Kidney capillary endothelial cell (primary cell): ENCODE measurements at regions not wholly inside any gene's neighbourhood (a gene's known extent, or its start where the extent isn't known, plus 50 kb on each side); places are given as distances from the start of the nearest gene placed in this dataset.

Experiments
- DNase-seq: peaks from one replicate; pipeline ENCODE4 v3.0.0-alpha.2; 2018; ENCODE audit warnings: low spot score

DNA sequence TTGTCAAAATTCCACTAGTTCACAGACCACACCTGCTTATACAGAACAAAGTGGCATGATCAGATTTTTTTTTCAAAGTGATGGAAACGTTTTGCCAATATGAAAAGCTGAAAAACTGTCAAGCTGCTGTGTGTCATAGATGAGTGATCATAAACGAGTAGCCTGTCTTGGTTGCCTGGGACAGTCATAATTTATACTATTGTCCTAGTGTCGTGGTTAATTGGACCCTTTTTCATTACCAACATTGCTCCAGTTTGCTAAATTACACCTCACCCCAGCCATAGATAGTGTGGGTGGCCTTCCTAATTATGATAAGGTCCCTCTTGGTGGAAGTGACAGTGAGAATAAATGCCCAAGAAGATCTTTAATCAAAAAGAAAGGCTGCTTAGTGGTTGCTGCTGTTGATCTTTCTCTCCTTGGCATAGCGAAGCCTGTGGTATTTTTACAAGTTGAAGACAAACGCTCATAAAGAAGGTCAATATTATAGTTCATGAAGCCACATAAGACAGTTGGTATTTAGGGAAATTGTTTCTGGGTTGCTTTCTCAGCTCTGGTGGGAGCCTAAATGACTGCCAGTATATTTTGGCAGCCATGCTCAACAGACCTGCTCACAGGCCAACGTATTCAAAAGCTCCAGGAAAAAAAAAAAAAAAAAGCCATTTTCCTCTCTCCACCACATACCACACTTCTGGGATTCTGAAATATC, 478.1 kb downstream of the PLA2G4A start:
- no peak for DNase-seq

DNA sequence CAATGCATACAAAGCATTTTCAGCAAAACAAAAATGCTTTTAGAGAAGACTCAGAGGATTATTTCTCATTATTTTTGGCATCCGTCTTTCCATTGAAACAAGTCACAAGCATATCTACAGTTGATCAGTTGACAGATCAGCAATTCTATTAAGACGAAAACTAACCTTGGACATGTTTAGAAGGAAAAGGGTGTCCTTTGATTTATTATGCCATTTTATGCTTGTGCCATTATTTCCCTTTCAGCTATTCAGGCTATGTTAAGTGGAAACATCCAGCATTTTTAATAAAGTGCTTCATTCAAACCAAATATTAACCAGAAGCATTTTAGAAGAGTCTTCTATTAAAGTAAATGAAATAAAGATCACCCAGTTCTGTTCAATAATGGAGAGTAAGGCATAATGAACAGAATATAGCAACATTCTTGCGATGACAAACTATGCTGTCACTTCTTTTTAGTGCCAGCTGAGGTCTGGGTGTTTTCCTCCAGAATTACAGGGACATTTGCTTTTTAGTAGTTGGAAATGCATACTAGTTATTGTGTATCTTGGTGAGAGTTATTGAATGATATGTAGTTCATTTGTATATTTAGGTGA, 481.4 kb downstream of the PLA2G4A start:
- DNase-seq = no peak

DNA sequence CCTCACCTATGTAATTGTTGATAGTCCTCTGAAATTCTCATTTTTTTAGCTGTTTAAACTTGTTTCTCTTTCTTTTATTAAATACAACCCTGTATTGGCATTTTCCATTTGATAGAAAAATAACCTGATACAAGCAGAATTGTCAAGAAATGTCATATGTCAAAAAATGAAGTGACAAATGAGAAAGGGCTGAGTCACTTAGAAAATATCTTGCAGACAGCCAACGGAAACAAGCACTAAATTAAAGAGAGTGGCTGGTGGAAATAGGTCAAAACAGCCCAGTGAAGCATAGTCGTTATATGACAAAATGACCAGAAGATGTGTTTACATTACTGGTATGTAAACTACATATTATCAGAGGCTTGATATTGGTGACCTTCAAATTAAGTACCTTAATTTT, 484.4 kb downstream of the PLA2G4A start:
- no peak for DNase-seq

DNA sequence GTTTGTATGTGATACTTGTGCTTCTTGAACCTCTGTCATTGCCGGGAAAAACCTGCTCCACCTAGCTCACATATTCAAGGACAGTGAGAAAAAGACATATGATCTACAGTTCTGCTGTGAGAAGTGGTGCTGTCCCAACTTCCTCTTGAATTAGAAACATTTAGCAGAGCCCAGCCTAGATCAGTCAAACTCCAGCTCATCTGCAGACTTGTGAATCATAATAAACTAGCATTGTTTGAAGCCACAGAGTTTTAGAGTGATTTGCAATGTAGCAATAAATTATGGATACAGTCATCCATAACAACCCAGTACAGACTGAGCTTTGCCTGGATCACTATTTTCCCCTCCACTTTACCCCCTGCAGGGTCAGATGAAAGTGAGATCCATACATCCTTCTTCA, 497.8 kb downstream of the PLA2G4A start:
- no peak for DNase-seq

DNA sequence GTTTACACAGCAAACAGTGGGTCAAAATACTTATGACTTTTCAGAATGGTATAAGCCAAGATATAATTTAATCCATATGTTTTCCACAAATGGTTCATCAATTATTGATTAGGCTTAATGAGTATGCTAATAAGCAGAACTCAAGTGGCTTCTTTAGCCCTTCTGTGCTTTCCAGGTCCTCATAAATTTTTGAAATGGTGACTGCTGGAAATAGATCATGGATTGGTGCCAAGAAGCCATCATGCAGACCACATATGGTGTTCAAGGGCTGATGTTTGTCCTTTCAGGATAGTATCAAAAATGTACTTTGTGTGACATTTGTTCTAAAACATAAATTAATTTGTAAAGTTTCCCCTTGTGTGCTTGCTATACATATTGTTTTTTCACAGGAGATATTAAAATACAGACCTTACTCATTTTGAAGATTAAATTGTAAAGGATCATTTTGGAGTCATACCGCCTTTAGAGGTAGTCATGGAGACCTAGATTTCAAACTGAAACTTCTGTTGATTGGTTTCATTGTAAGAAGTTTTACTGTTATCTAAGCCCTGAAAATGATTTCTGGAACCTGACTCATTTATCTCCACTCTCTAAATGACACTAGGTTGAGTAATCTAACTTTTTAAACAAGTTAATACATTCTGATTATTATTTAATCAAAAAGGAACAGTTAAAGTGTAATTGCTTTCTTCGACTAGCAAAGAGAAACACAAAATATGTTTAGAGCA, 507.9 kb downstream of the PLA2G4A start:
- DNase-seq = no peak

DNA sequence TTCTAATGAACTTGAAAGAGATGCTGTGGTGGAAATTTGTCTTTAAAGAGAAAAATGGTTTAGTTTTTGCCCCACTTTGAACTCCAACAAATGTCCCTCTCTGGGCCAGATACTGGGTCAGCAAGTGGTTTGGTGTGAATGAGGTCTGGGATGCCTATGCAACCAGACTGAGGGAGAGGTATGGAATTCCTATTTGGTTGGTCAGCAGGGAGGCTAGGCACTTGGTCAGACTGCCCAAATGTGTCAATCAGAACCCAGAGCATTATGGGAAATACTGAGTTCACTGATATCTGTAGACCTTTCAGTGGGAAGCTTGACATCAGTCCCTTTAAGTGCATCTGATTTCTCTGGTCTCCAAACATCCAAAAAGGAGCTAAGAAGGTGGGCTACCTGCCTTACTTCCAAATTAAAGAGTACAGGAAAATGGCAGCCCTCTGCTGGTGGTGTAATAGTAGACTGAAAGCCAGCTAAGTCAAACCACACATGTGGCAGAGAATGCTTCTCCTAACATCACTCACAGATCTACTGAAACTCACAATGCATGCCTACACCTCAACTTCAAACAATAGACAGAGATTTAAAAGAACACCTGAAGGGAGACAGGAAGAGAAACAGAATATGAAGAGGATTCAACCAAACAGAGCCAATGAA, 510.1 kb downstream of the PLA2G4A start:
- DNase-seq = no peak

DNA sequence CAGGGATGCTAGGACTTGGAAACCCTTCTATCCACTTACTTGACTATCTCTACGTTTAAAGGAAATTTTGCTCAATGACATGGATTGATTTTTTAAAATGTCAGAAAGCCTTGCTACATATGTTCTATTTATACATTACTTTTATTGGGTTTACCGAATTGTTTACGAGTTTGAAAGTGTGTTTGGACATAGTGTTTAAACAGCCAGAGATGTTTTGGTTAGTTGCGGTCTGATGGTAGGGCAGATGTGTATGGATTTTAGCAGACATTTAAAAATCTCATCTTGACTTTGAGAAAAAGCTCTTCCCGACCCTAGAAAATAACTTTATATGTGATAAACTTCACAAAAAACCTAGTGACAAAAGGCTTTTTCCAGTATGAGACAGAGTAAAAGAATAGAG, 513.7 kb downstream of the PLA2G4A start:
- DNase-seq = no peak

DNA sequence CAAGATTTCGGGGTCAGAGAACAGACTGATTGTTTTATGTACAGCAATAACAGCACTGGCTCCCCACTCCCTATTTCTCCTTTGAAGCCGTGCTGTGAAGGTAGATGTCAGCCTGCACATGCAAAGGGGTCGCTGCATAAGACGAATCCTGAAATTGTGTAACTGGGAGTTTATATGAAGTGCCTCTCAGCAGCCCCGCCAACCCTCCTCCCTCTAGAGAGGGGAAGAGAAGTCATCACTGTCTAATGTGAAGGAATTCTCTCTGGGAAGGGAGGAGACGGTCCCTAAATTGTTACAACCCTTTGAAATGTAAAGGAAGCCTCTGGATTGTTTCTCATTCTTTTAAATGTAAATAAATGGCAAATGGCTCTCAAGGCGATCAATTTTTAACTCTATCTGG, 545.3 kb downstream of the PLA2G4A start:
- no peak for DNase-seq

DNA sequence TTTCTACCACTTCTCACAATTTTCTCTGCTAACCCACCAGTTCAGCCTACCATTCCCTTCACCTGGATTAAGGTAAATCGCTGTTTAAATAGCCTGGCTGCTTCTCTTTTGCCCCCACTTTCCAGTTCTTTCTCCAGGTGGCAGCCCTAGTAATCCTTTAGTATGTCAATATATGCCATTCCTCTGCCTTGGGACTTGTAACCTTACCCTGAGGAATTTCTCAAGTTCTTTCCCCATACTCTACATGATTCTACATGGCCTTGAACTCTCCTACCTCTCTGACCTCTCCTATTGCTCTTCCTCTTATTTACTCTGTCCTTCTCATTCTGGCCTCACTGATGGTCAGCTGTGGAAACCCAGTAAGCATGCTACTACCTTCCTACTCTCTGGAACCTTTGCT, 546.0 kb downstream of the PLA2G4A start:
- no peak for DNase-seq

DNA sequence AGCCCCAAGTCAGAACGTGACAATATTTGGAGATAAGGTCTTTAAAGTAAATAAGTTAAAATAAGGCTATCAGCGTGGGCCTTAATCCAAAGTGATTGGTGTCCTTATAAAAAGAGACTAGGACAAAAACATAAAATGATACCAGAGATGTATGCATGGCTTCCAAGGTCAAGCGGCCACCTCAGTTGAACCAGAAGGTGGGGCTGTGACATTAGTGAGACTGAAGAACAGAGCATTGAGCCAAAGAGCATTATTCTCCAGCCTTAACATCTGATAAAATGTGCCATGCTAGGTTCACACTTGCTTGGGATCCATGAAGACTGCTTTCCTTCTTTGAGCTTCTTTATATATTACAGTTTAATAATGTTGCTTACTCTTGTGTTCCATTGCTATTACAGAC, 554.6 kb downstream of the PLA2G4A start:
- DNase-seq = no peak

DNA sequence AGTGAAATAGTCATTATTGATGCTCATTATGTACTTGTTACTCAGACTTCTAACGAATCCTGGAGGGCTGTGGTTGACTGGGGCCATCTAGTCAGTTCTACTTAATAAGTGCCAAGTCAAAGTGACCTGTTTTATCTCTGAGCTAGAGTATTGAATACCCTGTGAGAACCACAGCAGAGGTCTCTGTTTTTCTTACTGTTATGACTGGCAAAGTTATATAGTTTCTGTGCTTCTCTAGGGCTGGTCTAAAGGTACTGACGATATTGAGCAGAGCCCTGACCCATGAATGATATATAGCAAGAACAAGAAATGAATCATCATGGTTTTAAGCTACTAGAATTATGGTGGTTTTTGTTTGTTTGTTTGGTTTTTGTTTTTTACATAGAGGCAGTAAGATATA, 555.8 kb downstream of the PLA2G4A start:
- DNase-seq = no peak

DNA sequence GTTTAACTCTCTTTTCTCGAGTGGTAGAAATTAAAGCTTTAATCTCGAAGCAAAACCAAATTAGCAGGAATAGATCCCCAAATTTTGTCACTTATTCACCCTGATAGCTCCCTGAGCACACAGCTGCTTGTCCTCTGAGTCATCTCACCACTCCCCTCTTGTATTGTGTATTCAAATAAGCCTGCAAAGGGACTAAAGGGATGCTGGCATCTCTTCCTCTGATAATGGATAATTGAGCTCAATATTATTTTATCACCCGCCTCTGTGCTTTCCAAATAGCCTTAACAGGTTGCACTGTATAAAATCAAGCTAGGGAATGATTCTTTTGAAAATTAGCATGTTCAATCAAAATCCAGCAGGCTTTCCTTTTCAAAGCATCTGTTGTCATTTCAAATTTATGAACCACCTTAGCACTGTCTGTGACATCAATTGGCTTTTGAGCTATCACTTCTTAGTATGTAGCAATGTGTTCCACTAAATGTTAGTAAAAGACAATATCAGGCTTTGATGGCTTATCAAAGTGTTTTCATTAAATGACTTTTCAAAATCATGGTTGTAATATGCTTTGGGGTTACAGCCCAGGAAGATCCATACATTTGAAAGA, 561.6 kb downstream of the PLA2G4A start:
- no peak for DNase-seq

DNA sequence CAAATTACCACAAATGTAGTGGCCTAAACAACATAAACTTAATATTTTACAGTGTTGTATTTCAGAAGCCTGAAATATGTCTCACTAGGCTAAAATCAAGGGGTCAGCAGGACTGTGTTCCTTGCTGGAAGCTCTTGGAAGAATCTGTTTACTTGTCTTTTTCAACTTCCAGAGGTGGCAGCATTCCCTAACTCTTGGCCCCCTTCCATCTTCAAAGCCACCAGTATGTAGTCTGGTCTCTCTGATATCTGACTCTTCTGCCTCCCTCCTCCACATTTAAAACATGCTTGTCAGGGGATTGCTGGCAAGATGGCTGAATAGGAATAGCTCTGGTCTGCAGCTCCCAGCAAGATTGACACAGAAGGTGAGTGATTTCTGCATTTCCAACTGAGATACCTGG, 567.5 kb downstream of the PLA2G4A start:
- no peak for DNase-seq

DNA sequence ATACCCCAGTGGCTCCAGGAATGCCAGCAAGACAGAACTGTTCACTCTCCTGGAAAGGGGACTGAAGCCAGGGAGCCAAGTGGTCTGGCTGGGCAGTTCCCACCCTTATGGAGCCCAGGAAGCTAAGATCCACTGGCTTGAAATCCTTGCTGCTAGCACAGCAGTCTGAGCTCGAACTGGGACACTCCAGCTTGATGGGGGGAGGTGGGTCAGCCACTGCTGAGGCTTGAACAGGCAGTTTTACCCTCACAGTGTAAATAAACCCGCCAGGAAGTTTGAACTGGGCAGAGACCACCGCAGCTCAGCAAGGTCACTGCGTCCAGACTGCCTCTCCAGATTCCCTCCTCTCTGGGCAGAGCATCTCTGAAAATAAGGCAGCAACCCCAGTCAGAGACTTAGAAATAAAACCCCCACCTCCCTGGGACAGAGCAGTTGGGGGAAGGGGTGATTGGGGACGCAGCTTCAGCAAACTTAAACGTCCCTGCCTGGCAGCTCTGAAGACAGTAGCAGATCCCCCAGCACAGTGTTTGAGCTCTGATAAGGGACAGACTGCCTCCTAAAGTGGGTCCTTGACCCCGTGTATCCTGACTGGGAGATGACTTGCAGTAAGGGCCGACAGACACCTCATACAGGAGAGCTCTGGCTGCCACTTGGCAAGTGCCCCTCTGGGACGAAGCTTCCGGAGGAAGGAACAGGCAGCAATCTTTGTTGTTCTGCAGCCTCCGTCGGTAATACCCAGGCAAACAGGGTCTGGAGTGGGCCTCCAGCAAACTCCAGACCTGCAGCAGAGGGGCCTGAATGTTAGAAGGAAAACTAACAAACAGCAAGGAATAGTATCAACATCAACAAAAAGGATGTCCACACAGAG, 568.4 kb downstream of the PLA2G4A start:
- no peak for DNase-seq

DNA sequence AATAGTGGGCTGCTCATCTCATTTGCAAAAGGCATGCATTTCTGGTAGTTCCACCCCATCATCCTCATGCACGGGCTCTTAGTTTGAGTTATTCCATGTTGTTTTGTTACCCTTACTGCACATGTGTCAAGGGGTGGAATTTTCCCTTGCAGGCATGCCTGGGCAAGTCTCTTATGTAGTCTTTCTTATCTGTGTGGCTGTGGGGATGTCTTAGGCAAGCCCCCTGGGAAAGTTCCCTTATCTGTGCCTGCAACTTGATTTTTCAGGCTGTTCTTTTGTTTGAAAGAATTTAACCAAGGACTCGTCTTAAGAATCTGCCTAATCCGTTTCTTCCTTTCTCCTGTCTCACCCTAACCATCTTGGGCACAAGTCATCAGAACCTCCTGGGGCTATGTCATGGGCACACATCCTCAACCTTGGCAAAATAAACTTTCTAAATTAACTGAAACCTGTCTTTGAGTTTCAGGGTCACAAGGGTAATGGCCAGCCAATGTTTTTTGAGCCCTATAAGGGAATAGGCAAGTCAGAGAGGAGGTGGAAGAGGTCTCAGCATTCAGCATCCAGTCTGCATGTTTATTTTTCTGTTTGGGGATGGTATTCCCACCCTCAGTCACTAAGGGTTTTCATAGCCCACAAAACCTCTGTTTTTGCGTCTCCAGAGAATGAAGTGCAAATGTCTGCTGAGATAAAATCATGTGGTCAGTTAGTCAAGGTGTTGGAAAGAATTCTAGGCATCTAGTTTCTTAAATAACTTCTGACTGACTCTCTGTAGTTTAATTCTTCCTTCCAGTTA, 579.7 kb downstream of the PLA2G4A start:
- no peak for DNase-seq

DNA sequence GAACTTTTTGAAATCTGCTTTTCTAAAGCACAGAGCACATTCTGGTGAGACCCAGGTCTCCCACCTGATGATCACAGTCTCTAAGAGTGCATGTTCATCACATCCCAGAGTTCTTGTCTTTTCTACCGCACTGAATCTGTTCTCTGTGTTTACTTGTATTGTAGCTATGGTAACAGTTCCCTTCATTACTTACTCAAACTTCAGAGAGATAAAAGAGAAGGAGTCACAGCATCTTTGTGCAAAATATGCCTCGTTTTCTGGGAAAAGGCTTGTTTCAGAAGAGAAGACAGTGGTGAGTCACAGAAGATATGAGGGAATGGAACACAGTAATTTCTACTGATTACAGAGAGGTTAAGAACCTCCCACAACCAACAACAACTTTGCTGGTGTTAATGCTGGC, 580.6 kb downstream of the PLA2G4A start:
- no peak for DNase-seq

DNA sequence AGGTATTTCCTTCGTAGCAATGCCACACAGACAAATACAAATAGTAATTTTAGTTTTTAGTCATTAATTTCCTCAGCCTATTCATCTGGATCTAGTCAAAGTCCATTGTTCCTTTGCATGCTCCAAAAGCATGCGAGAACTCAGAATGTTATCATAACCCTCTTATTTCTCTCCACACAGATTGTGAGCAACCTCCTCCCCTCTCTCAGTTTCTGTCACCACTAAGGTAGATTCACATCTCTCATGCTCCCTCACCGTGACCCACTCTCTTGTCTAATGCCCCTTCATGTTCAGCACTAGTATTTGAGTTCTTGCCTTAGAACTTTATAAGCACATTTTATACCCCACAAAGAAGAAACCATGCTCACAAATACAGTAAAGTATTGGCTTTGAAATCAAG, 582.4 kb downstream of the PLA2G4A start:
- no peak for DNase-seq

DNA sequence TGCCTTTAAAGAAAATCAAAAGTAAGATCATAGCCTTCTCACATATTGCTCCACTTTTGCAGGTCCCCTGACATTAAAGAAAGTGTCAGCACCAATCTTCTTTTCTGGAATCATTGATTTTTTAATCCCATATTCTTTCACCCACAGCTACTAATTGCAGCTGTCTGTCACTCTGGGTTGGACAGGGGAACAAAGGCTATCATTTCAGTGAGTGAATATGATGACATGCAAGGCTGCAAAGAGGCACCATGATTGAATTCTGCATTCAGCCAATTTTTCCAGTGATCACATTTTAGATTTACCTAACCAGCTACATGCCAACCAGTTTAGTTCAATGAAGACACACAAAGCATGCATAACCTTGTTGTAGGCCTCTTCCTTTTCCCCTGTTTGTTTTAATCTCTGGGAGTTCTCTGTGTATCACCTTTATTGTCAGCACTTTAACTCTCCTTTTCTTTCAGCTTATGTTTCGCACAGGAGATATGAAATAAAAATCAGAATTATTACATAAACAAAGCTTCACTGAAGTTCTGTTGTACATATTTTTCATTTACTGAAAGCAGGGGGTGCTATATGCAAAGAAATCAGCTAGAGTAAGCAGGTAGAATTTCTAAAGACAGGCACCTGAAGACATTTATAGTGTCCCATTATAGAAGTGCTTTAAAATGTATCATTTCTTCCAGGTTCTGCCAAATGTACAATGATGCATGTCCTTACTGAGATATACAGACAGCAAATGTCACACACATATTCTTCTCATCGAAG, 584.8 kb downstream of the PLA2G4A start:
- DNase-seq = no peak

DNA sequence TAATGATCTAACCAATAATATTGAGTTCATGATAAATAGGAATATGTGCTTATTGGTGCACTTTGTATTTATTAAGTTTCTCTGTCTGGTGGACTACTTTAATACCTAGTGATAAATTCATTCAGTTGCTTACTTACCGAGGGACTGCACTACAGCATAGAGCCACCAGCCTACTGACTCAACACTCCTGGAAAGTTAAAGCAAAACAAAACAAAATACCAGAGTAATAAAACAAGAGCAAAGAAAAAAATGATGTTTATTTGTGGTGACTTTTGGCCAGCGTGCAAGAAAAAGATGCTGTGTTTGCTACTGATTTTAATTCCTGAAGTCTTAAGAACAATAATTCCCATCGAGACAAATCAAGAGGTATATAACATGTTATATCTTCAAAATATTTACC, 586.3 kb downstream of the PLA2G4A start:
- DNase-seq = no peak

DNA sequence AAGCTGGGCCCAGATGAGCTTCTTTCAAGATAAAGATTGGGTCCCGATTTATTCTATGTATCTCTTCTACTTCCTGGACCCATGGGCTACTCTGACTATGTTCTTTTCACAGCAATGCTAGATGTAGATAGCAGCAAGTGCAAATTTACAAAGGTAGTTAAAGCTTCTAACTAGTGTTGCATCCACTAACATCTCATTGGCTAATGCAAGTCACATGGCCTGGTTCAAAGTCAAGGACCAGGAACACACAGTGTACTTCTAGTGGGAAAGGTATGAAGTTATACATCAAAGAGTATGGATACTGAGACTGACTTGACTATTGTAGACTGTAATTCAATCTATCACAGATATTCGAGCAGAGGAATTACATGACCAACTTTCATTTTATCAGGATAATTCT, 588.8 kb downstream of the PLA2G4A start:
- DNase-seq = no peak
